ENCODE measurements at regions not wholly inside any gene's neighbourhood (a gene's known extent, or its start where the extent isn't known, plus 50 kb on each side); places are given as distances from the start of the nearest gene placed in this dataset.

DNA sequence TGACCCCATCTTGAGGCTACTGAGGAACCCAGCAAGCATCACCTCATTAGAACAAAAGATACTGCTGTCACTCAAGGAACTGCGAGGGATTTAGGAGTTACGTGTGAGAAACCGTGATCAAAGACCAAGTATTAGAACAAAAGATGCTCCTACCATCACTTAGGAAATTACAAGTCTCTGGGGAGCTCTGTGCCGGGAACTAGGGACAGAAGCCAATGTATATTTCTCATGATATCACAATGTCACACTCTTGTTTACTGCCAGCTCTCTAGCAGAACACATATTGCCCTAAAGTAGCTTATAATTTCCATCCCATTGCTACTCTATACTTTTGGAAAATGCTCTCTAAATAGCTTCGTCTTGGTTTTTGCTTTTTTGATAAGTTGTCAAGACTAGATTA is 214.5 kb downstream of the HS3ST3A1 start:
- no peaks in the 10 kb centered on the region for H3K27me3 ChIP-seq (ENCODE audit: control insufficient read depth, insufficient read depth, low read length)
- no peaks in the 10 kb centered on the region for H3K36me3 ChIP-seq (ENCODE audit: control insufficient read depth, insufficient read depth, low read length)
- no CpG with 5 or more reads among the region's 5 CpGs for WGBS (ENCODE audit: insufficient coverage, insufficient read length)
- no peaks in the 10 kb centered on the region for H3K4me1 ChIP-seq (ENCODE audit: control insufficient read depth, insufficient read depth, low read length)
- H3K4me3 ChIP-seq (ENCODE audit: low read length): no peak overlapping the region
- no peak for DNase-seq (ENCODE audit: low read depth, low spot score)
- no peaks in the 10 kb centered on the region for H3K9me3 ChIP-seq (ENCODE audit: control insufficient read depth, insufficient read depth, low read length)
- no peak overlapping the region for H3K27ac ChIP-seq (ENCODE audit: low read length)

DNA sequence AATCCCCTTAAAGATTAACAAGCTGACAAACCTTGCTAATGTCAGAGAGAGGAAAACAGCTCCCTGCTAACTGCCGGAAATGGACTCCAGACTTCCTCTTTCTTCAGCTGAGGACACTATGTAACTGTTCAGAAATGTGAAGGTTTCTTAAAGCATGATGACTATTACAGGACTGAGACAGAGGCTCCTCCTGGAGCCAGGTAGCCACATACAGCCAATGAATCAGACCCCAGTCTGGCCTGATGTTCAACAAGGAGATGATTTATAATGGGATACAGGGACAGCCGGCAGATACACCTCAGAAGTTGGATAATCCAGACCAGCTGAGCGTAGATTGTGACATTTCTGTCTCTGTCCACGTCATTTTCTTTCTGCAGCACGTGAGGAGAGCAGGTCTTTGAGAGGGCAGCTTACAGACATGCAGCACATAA is 216.2 kb downstream of the HS3ST3A1 start:
- Histone ChIP-seq H3K9me3 (ENCODE audit: control insufficient read depth, insufficient read depth, low read length) (no peaks in the 10 kb centered on the region), H3K4me1 (ENCODE audit: control insufficient read depth, insufficient read depth, low read length) (no peaks in the 10 kb centered on the region), H3K27me3 (ENCODE audit: control insufficient read depth, insufficient read depth, low read length) (no peaks in the 10 kb centered on the region), H3K27ac (ENCODE audit: low read length) (no peak overlapping the region), H3K4me3 (ENCODE audit: low read length) (no peak overlapping the region), H3K36me3 (ENCODE audit: control insufficient read depth, insufficient read depth, low read length) (no peaks in the 10 kb centered on the region)
- no peak for DNase-seq (ENCODE audit: low read depth, low spot score)
- WGBS (ENCODE audit: insufficient coverage, insufficient read length): no CpG with 5 or more reads among the region's 5 CpGs

- no peaks in the 10 kb centered on the region for H3K9me3 ChIP-seq (ENCODE audit: control insufficient read depth, insufficient read depth, low read length)
- WGBS (ENCODE audit: insufficient coverage, insufficient read length): no CpG with 5 or more reads among the region's 1 CpG
- no peak for DNase-seq (ENCODE audit: low read depth, low spot score)
Observed at GRCh38 chr17:13384626-13385025, 217.1 kb downstream of the HS3ST3A1 start.

DNA sequence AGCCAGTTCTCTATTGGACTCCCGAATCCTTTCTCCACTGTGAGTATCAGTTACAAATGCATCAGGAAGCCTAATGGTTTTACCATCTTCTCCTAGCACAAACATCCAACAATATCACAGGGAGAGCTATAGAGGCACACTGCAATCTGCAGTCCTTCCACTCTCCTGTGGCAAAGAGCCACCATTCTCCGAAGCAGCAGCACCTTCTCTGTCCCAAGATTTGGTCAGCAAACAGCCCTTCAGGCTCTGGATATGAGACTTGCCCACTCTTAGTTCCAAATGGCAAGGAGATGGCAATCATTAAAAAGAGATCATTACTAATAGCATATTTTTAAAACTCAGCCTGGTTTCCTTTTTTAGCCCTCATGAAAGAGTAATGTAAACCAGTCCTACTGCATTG is 223.4 kb downstream of the HS3ST3A1 start:
- no peak overlapping the region for H3K4me3 ChIP-seq (ENCODE audit: low read length)
- no CpG with 5 or more reads among the region's 2 CpGs for WGBS (ENCODE audit: insufficient coverage, insufficient read length)
- H3K4me1 ChIP-seq (ENCODE audit: control insufficient read depth, insufficient read depth, low read length): no peaks in the 10 kb centered on the region
- H3K27me3 ChIP-seq (ENCODE audit: control insufficient read depth, insufficient read depth, low read length): no peaks in the 10 kb centered on the region
- DNase-seq (ENCODE audit: low read depth, low spot score): no peak
- H3K36me3 ChIP-seq (ENCODE audit: control insufficient read depth, insufficient read depth, low read length): no peaks in the 10 kb centered on the region
- no peaks in the 10 kb centered on the region for H3K9me3 ChIP-seq (ENCODE audit: control insufficient read depth, insufficient read depth, low read length)
- H3K27ac ChIP-seq (ENCODE audit: low read length): no peak overlapping the region

More at GRCh38 chr17:13384626-13385025, 217.1 kb downstream of the HS3ST3A1 start:
- Histone ChIP-seq H3K4me1 (ENCODE audit: control insufficient read depth, insufficient read depth, low read length) (no peaks in the 10 kb centered on the region), H3K27ac (ENCODE audit: low read length) (no peak overlapping the region), H3K36me3 (ENCODE audit: control insufficient read depth, insufficient read depth, low read length) (no peaks in the 10 kb centered on the region), H3K4me3 (ENCODE audit: low read length) (no peak overlapping the region), H3K27me3 (ENCODE audit: control insufficient read depth, insufficient read depth, low read length) (no peaks in the 10 kb centered on the region)

DNA sequence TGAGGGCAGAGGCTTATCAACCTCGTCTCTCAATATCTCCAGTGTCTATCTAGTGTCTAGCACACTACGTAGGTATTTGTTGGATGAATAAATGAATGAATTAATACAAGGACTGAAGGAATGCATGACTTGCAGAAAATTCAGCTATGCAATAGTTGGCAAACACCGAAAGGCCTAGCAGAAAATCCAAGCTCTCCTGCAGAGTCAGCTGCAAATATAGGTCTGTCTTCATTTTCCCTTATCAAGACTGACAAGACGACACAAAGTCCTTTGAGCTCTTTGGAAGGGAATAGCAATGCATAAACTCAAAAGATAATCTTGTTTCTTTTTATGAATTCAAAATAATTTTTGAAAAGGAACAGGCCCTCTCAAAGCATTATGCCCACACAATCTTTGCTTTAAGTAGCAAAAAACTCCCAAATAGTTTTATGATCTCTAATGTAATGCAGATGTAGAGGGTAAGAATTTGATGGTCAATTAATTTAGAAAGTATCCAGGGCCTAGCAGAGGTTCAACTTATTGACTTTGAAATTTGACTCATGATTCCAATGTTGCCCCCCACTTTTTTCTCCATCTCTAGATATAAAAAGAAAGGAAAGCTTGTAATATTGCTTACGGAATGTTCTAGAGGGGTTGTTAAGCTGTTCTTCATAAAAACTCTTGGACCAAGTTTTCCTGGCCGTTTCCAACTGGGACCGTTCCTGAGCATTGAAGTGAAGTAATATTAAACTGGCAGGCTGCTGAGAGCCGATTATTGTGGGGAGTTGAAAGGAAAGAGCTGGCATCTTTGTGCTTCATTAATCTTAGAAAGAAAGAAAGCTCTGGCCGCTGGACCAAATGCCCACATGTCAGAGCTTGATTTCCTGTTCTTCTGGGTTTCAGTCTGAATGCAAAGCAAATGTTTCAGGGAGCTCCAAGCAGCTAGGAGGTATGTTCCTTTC is 227.3 kb downstream of the HS3ST3A1 start:
- WGBS (ENCODE audit: insufficient coverage, insufficient read length): no CpG with 5 or more reads among the region's 9 CpGs
- Histone ChIP-seq H3K4me1 (ENCODE audit: control insufficient read depth, insufficient read depth, low read length) (no peaks in the 10 kb centered on the region), H3K4me3 (ENCODE audit: low read length) (no peak overlapping the region), H3K36me3 (ENCODE audit: control insufficient read depth, insufficient read depth, low read length) (no peaks in the 10 kb centered on the region), H3K27ac (ENCODE audit: low read length) (no peak overlapping the region), H3K9me3 (ENCODE audit: control insufficient read depth, insufficient read depth, low read length) (no peaks in the 10 kb centered on the region), H3K27me3 (ENCODE audit: control insufficient read depth, insufficient read depth, low read length) (no peaks in the 10 kb centered on the region)
- no peak for DNase-seq (ENCODE audit: low read depth, low spot score)

DNA sequence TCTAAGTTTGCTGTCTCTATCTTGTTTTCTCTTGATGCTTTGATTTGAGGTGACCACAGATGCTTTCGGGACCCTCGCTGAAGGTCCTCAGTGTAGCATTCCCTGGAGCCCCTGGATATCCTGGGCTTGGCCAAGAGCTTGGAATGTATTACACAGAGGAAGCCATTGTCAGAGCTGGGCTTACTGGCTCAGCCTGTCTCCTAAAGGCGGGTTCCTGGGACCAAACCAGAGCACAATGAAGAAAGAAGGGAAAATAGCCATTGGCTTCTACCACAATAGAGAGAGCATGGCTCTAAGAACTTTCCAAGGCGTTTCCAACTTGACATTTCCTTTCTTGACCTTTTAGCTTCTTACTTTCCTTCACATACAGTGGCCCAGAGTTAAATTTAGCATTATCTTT is 229.3 kb downstream of the HS3ST3A1 start:
- DNase-seq (ENCODE audit: low read depth, low spot score): no peak
- Histone ChIP-seq H3K27me3 (ENCODE audit: control insufficient read depth, insufficient read depth, low read length) (no peaks in the 10 kb centered on the region), H3K9me3 (ENCODE audit: control insufficient read depth, insufficient read depth, low read length) (no peaks in the 10 kb centered on the region), H3K4me1 (ENCODE audit: control insufficient read depth, insufficient read depth, low read length) (no peaks in the 10 kb centered on the region), H3K27ac (ENCODE audit: low read length) (no peak overlapping the region), H3K36me3 (ENCODE audit: control insufficient read depth, insufficient read depth, low read length) (no peaks in the 10 kb centered on the region), H3K4me3 (ENCODE audit: low read length) (no peak overlapping the region)
- no CpG with 5 or more reads among the region's 4 CpGs for WGBS (ENCODE audit: insufficient coverage, insufficient read length)

GRCh38 chr17:13367154-13367553 is 234.6 kb downstream of the HS3ST3A1 start:
- DNase-seq (ENCODE audit: low read depth, low spot score): no peak
- no CpG with 5 or more reads among the region's 2 CpGs for WGBS (ENCODE audit: insufficient coverage, insufficient read length)

GRCh38 chr17:13365331-13365730 is 236.4 kb downstream of the HS3ST3A1 start:
- Histone ChIP-seq H3K9me3 (ENCODE audit: control insufficient read depth, insufficient read depth, low read length) (no peaks in the 10 kb centered on the region), H3K27me3 (ENCODE audit: control insufficient read depth, insufficient read depth, low read length) (peaks cover 4% of the 10 kb centered on the region), H3K4me1 (ENCODE audit: control insufficient read depth, insufficient read depth, low read length) (no peaks in the 10 kb centered on the region), H3K36me3 (ENCODE audit: control insufficient read depth, insufficient read depth, low read length) (no peaks in the 10 kb centered on the region), H3K27ac (ENCODE audit: low read length) (no peak overlapping the region), H3K4me3 (ENCODE audit: low read length) (no peak overlapping the region)
- 100% methylated on average over 2 of the region's 4 CpGs for WGBS (ENCODE audit: insufficient coverage, insufficient read length)
- DNase-seq (ENCODE audit: low read depth, low spot score): no peak

More at GRCh38 chr17:13367154-13367553, 234.6 kb downstream of the HS3ST3A1 start:
- H3K4me3 ChIP-seq (ENCODE audit: low read length): no peak overlapping the region
- H3K4me1 ChIP-seq (ENCODE audit: control insufficient read depth, insufficient read depth, low read length): no peaks in the 10 kb centered on the region
- H3K27me3 ChIP-seq (ENCODE audit: control insufficient read depth, insufficient read depth, low read length): peaks cover 3% of the 10 kb centered on the region; the same call in 1 of the 2 replicates
- H3K9me3 ChIP-seq (ENCODE audit: control insufficient read depth, insufficient read depth, low read length): no peaks in the 10 kb centered on the region
- no peak overlapping the region for H3K27ac ChIP-seq (ENCODE audit: low read length)
- H3K36me3 ChIP-seq (ENCODE audit: control insufficient read depth, insufficient read depth, low read length): no peaks in the 10 kb centered on the region

GRCh38 chr17:13363771-13364170 is 238.0 kb downstream of the HS3ST3A1 start:
- Histone ChIP-seq H3K27ac (ENCODE audit: low read length) (no peak overlapping the region), H3K27me3 (ENCODE audit: control insufficient read depth, insufficient read depth, low read length) (peaks cover 4% of the 10 kb centered on the region), H3K4me3 (ENCODE audit: low read length) (no peak overlapping the region), H3K36me3 (ENCODE audit: control insufficient read depth, insufficient read depth, low read length) (no peaks in the 10 kb centered on the region), H3K9me3 (ENCODE audit: control insufficient read depth, insufficient read depth, low read length) (no peaks in the 10 kb centered on the region), H3K4me1 (ENCODE audit: control insufficient read depth, insufficient read depth, low read length) (no peaks in the 10 kb centered on the region)
- WGBS (ENCODE audit: insufficient coverage, insufficient read length): no CpG with 5 or more reads among the region's 1 CpG
- no peak for DNase-seq (ENCODE audit: low read depth, low spot score)

DNA sequence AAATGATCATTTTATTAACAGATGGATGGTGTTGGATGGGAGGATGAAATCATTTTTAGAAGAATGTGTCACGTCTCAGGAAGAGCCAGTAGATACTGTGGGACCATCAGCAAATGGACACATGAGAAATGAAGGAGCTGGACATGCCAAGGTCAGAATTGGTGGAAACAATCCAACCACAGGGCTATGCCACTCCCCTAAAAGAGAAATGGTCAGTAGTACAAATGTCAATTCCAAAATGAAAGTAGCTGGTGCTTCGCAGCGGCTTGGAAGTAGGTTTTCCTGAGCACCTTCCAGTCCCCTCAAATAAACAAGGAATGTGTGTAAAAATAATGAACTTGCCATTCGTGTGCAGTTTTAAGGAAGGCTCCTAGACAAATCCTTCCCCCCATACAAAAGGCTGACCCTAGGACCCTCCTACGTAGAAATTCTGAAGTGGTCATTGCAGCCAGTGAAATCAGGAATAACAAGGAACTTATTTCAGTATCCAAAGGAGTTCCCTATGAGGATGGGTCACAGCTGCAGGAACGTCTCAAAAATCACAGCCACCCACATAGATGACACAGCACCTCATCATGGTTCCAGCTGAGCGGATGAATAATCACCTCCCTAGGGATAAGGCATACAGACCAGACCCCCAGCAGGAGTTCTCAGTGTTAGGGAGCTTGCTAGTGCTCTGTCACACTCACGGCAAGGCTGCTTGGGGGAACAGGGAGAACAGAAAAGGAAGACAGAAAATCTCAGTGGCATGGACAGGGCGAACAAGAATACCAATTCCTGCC is 239.2 kb downstream of the HS3ST3A1 start:
- H3K9me3 ChIP-seq (ENCODE audit: control insufficient read depth, insufficient read depth, low read length): no peaks in the 10 kb centered on the region
- no peak for DNase-seq (ENCODE audit: low read depth, low spot score)
- H3K4me1 ChIP-seq (ENCODE audit: control insufficient read depth, insufficient read depth, low read length): no peaks in the 10 kb centered on the region
- H3K4me3 ChIP-seq (ENCODE audit: low read length): no peak overlapping the region
- no peaks in the 10 kb centered on the region for H3K36me3 ChIP-seq (ENCODE audit: control insufficient read depth, insufficient read depth, low read length)
- peaks cover 4% of the 10 kb centered on the region for H3K27me3 ChIP-seq (ENCODE audit: control insufficient read depth, insufficient read depth, low read length)
- no CpG with 5 or more reads among the region's 9 CpGs for WGBS (ENCODE audit: insufficient coverage, insufficient read length)
- H3K27ac ChIP-seq (ENCODE audit: low read length): no peak overlapping the region

All from iPS DF 6.9 (cell line).